Right atrium auricular region (tissue), 2 donors: ENCODE measurements at regions not wholly inside any gene's neighbourhood (a gene's known extent, or its start where the extent isn't known, plus 50 kb on each side); places are given as distances from the start of the nearest gene placed in this dataset.

ENCODE experiments used
- DNase-seq: peaks from one replicate; pipeline ENCODE4 v3.0.0-alpha.2; 2019; ENCODE audit warnings: low spot score
- H3K27ac ChIP-seq, 2 donors: fragments of 200-600 bp; sonication (generic); 1 replicate in 1 of 2; 2 replicates in 1 of 2; pipeline ENCODE4 v1.5.1; 2016 to 2019
- H3K27me3 ChIP-seq, 2 donors: fragments of 200-600 bp; sonication (generic); one replicate each; pipeline versions ENCODE4 v1.5.1 to v1.6.0; 2017 to 2019
- H3K36me3 ChIP-seq: fragments of 200-600 bp; sonication (generic); one replicate; pipeline ENCODE4 v1.5.1; 2016
- H3K4me1 ChIP-seq, 2 donors: fragments of 200-600 bp; sonication (generic); one replicate each; pipeline versions ENCODE4 v1.5.1 to v1.6.0; 2017 to 2019
- H3K4me3 ChIP-seq, 2 donors: fragments of 200-600 bp; sonication (generic); 1 replicate in 1 of 2; 2 replicates in 1 of 2; pipeline ENCODE4 v1.5.1; 2017 to 2019; ENCODE audit warnings: mild to moderate bottlenecking in 1 of 2, moderate library complexity in 1 of 2
- H3K9me3 ChIP-seq, 2 donors: fragments of 200-600 bp; sonication (generic); one replicate each; pipeline ENCODE4 v1.5.1; 2019
- CTCF ChIP-seq, 2 donors: fragments of 200-600 bp; sonication (generic); IDR thresholded peaks; one replicate each; pipeline ENCODE4 v1.5.1; 2019; ENCODE audit warnings: antibody characterized with exemption in 2 of 2

- no peaks in the 10 kb centered on the region for H3K9me3 ChIP-seq
- no peaks in the 10 kb centered on the region for H3K4me1 ChIP-seq
- H3K4me3 ChIP-seq = no peak overlapping the region
- no peaks in the 10 kb centered on the region for H3K36me3 ChIP-seq
- no peaks in the 10 kb centered on the region for H3K27me3 ChIP-seq
- no peak overlapping the region for H3K27ac ChIP-seq
- DNase-seq = no peak
- no peak for TF ChIP-seq CTCF (IDR thresholded peaks at IDR 0.05)
Measured at GRCh38 chr3:182116386-182116785, 404.7 kb downstream of the SOX2 start.

GRCh38 chr3:182117131-182117530 lies 405.4 kb downstream of the SOX2 start:
- no peak for TF ChIP-seq CTCF (IDR thresholded peaks at IDR 0.05)

GRCh38 chr3:182117583-182117982 lies 405.9 kb downstream of the SOX2 start:
- no peak for DNase-seq
- no peak overlapping the region for H3K27ac ChIP-seq
- H3K27me3 ChIP-seq = no peaks in the 10 kb centered on the region
- H3K36me3 ChIP-seq = no peaks in the 10 kb centered on the region
- H3K4me3 ChIP-seq = no peak overlapping the region
- no peaks in the 10 kb centered on the region for H3K4me1 ChIP-seq
- H3K9me3 ChIP-seq = no peaks in the 10 kb centered on the region
- no peak for TF ChIP-seq CTCF (IDR thresholded peaks at IDR 0.05)

More at GRCh38 chr3:182117131-182117530, 405.4 kb downstream of the SOX2 start:
- Histone ChIP-seq H3K4me1 (no peaks in the 10 kb centered on the region), H3K9me3 (no peaks in the 10 kb centered on the region), H3K4me3 (no peak overlapping the region), H3K27me3 (no peaks in the 10 kb centered on the region), H3K36me3 (no peaks in the 10 kb centered on the region), H3K27ac (no peak overlapping the region)
- no peak for DNase-seq

GRCh38 chr3:182118066-182118465 lies 406.3 kb downstream of the SOX2 start:
- no peak for TF ChIP-seq CTCF (IDR thresholded peaks at IDR 0.05)
- Histone ChIP-seq H3K27ac (no peak overlapping the region), H3K27me3 (no peaks in the 10 kb centered on the region), H3K36me3 (no peaks in the 10 kb centered on the region), H3K4me3 (no peak overlapping the region), H3K4me1 (no peaks in the 10 kb centered on the region), H3K9me3 (no peaks in the 10 kb centered on the region)
- no peak for DNase-seq

DNA sequence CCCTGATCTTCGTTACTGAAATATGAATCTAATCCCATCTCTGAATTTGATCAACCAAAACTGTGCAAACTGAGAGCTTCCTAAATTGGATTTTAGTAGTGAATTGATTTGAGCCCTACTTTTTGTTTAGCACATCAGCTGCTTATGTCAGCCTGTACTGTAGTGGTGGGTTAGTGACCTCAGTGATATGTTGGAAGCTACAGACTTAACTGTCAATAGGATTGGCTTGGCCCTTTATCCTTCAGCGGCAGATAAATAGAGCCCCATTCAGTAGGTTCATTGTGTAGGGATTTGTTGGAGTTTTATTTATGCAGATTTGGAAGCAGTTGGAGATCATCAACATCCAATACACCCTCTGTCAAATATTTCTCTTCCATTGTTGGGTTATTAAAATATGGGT lies 409.7 kb downstream of the SOX2 start:
- no peaks in the 10 kb centered on the region for H3K27me3 ChIP-seq
- DNase-seq = no peak
- no peaks in the 10 kb centered on the region for H3K4me1 ChIP-seq
- H3K4me3 ChIP-seq = no peak overlapping the region
- H3K9me3 ChIP-seq = no peaks in the 10 kb centered on the region
- H3K27ac ChIP-seq = no peak overlapping the region
- no peak for TF ChIP-seq CTCF (IDR thresholded peaks at IDR 0.05)
- H3K36me3 ChIP-seq = no peaks in the 10 kb centered on the region

- Histone ChIP-seq H3K4me1 (no peaks in the 10 kb centered on the region), H3K27me3 (no peaks in the 10 kb centered on the region), H3K4me3 (no peak overlapping the region), H3K27ac (no peak overlapping the region), H3K36me3 (no peaks in the 10 kb centered on the region), H3K9me3 (no peaks in the 10 kb centered on the region)
- TF ChIP-seq CTCF (IDR thresholded peaks at IDR 0.05) = no peak
- no peak for DNase-seq
Measured at GRCh38 chr3:182122779-182123178, 411.1 kb downstream of the SOX2 start.
